A673 (cell line): ENCODE measurements at regions not wholly inside any gene's neighbourhood (a gene's known extent, or its start where the extent isn't known, plus 50 kb on each side); places are given as distances from the start of the nearest gene placed in this dataset.

ENCODE experiments used
- CTCF ChIP-seq: fragments of 300-800, 200-600 bp; sonication (generic); conservative IDR thresholded peaks from 2 replicates; pipeline ENCODE4 v1.5.1; 2017; ENCODE audit warnings: low read depth, mild to moderate bottlenecking, antibody characterized with exemption, low read length, moderate library complexity, mixed read lengths
- EZH2 ChIP-seq: fragments of 200-600 bp; sonication (generic); IDR thresholded peaks from 2 replicates; pipeline ENCODE4 v1.6.1; 2017; ENCODE audit warnings: borderline replicate concordance, low read depth, mild to moderate bottlenecking, mixed read lengths, antibody characterized with exemption, low read length; ENCODE audit not compliant: poor library complexity, severe bottlenecking

GRCh38 chr11:121763526-121763925 is 310.8 kb upstream of the SORL1-AS1 start:
- TF ChIP-seq CTCF (no peak), EZH2 (no peak)
